ENCODE measurements at regions not wholly inside any gene's neighbourhood (a gene's known extent, or its start where the extent isn't known, plus 50 kb on each side); places are given as distances from the start of the nearest gene placed in this dataset.

DNA sequence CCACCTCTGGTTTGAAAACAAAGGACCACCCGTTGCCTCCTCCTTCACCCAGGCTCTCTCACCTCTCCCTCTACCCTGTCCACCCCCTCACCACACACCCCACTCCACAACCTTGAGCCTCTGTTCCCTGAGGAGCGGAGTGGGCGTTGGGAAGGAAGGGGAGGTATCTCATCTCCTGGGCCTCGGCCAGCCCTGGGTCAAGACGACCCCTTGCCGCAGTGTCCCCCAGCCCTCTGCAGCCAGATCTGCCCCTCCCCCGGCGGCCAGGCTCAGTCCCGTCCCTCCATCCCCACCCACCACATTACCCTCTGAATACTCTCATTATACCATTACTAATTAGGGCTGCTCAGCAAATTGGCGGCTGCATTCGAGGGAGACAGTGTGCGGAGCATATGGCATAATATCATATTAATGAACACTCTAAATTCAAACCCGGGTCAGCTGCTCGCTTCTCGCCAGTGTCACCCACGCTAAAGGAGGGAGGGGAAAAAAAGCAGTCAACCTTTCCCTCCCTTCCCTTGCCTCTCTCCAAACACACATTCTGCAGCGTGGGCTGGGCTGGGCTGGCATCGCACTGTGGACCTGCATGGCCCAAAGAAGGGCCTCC, 123.2 kb upstream of the LHX1 start:
- DNase-seq (ENCODE audit: low read depth in 2 of 3, low spot score in 2 of 3), result no peak

DNA sequence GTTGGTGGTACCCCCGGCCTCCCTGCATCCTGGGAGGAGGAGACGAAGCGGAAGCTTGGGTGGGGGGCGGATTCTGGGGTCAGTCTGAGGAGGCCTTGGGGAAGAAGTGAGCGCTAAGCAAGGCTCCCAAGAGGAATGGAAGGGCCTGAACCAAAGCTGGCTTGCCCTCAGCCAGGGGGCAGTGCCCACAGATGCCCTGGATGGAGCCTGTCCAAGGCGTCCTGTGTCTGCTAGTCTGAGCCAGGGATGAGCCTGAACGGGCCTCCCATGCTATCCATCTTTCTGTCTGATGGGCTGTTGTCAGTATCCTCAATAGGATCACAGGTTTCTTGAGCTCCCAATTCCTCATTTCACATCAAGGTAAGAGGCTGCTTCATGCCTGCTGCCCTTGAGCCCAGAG, 122.3 kb upstream of the LHX1 start:
- DNase-seq (ENCODE audit: low read depth in 2 of 3, low spot score in 2 of 3), result no peak

DNA sequence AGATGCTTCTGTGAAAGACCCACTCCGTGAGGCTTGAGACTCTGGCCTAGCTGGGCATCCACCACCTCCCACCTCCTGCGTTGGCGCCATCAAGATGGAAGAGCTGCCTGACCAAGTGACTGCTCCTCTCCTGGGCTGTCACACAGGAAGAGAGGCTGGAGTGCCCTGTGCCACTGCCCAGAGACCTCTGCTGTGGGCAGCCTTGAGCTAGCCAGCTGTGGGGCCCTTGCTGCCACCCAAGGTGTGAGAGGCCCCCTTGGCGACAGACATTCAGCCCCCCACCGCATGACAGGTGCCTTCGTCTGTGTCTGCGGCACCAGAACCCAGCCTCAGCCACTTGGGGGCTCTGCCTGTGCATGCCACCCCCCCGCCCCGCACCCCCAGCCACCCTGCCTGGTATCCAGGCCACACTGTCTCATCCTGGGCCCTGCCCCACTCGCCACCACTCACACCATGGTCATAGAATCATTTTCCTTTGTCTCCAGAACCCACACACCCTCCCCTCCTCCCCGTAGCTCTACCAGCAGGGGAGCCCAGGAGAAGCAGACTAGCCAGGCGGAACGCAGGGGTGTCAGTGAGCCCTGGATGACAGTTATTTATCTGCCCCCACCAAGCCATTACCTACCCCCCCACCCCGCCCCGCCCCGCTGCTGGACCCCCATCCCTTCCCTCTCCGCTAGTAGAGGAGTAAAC, 120.9 kb upstream of the LHX1 start:
- DNase-seq (ENCODE audit: low read depth in 2 of 3, low spot score in 2 of 3), result no peak

DNA sequence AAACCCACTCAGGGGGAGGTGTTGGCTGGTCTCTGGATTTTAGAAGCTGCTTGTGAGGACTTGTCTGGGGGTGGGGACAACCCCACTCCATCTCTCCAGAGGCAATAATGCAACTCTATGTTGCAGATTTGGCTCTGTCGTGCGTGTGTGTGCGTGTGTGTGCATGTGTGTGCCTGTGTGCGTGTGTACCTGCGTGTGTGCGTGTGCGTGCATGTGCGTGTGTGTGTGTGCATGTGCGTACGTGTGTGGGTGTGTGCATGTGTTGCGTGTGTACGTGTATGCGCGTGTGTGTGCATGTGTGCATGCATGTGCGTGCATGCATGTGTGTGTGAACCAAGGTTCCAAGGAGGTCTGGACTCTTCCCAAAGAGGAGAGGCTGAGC, 120.4 kb upstream of the LHX1 start:
- DNase-seq (ENCODE audit: low read depth in 2 of 3, low spot score in 2 of 3), result no peak

DNA sequence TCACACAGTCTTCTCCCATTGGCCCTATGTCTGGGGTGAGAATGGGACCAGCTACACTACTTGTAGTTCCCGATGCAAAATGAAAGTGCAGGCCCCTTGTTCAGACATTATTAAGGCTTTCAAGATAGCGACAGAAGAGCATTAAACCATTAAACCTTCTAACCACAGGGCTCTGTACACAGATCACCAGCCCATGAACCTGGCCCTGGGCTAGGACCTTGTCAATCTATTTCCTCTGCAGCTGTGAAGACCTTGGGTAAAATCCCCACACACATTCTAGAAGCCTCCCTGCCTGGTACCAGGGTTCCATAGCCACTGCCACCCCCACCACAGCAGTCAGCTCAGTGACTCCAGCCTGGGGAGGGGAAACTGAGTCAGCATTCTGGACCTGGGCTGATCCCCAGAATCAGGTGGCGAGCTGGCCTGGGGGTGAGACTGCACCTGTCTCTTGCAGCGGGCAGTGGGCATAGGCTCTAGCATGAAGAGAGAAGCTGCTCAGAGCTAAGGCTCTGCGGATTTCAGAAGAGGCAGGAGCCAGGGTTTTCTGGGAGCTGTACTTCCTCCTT, 119.7 kb upstream of the LHX1 start:
- DNase-seq (ENCODE audit: low read depth in 2 of 3, low spot score in 2 of 3), result no peak

DNA sequence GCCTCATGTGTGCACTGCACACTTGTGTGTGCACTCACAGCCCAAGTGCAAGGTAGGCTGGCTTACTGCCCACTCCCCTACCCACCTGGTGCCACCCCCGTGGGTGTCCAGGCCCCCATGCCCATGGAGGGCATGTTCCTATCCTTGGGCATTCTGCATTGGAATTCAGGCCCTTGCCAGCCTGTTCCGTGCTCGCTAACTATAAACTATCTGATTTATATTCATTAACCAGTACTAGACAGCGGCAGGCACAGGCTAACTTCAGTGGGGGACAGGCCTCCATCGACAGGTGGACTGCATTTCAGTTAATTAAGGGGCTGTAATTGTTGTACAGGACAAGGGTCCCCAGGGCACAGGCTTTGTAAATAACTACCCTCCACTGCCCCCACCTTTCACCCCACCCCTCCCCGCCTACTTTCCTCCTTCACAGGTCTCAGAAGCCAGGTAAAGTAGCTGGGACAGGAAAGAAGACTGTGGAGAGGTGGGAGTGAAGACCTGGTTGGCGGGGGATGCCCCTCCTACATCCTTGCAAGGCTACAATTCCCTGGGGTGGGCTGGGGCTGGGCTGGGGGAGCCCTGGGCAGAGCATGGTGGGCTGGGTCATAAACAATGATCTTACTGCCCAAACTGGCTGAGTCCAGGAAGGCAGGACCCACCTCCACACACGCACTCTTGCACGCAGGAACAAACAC, 119.0 kb upstream of the LHX1 start:
- DNase-seq (ENCODE audit: low read depth in 2 of 3, low spot score in 2 of 3), result no peak

DNA sequence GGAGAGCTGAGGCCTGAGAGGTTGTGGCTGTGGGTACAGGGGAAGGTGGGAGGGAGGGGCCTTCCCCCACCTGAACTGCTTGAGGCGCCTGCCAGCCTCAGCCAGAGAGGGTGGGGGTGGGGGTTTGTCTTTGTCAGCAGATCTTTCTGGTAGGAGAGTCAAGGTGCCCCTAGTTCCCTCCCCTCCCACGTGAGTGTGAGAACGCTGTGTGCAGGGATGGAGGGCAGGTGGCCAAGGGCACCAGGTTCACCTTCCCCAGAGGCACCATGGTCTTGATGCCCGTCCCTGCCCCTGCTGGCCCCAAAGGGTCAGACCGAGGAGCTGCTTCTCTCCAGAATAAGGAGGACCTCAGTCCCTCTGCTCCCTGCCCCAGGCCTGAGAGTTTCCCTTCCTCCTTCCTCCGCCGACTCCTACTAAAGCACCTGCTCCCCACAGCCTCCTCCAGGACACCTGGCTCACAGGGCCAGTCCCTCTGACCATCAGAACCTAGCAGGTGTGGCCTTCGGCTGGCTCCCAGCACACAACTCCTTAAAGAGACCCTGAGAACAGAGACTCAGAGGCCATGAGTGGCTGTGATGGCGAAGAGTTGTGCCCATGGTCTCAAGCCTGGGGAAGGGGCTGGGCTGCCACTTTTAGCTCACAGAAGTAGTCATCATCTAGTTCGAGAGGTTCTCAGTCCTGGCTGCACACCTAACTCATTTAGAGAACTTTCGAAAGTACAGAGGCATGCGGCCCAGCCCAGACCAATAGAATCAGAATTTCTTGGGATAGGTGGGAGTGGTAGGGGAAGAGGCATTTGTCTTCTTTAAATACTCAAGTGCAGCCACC, 113.2 kb upstream of the LHX1 start:
- DNase-seq (ENCODE audit: low read depth in 2 of 3, low spot score in 2 of 3), result no peak

DNA sequence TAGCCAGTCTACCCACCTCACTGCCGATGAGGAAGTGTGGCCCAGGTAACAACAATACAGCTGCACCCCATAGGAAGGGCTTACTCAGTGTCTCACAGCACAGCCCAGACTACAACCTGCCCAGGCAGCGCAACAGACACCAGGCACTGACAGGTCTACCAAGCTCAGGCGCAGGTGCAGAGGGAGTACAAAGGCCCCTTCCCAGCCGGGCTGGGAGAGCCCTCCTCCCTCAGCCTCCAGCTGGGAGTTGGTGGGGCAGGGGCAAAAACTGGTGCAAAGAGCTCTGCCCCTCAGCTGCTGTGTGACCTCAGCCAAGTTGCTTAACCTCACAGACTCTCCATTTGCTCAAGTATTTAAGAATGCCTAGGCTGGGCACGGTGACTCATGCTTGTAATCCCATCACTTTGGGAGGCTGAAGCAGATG, 112.6 kb upstream of the LHX1 start:
- DNase-seq (ENCODE audit: low read depth in 2 of 3, low spot score in 2 of 3), result no peak

DNA sequence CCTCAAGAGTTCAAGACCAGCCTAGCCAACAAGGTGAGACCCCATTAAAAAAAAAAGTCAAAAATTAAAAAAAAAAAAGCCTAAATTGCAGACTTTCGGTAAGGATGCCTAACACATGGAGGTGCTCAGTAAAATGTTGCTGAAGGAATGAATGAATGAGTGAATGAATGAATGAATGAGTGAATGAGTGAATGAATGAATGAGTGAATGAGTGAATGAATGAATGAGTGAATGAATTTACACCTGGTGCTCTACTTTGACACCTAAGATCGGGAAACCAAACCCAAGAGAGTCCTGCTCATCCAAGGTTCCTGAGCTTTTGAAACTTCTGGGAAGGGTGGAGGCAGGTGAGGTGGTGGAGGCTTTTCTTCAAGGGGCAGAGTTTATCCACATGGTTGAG, 112.2 kb upstream of the LHX1 start:
- DNase-seq (ENCODE audit: low read depth in 2 of 3, low spot score in 2 of 3), result no peak

DNA sequence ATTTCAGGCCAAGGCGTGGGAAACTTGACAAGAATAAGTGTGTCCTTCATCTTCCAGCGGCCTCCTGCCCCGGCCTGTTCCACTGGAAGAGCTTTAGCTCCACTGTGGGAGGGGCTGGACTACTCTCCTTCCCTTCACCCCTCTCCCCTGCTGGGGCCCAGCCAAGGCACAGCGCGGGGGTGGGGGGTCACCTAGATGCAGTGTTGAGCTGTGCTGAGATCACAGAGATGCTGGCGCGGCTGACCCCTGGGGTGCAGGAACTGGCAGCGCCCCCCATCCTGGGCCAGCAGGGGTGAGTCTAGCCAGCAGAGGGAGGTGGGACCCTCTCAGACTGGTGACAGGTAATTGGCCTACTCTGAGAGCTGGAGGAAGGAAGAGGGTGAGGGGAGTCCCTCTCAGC, 111.8 kb upstream of the LHX1 start:
- no peak for DNase-seq (ENCODE audit: low read depth in 2 of 3, low spot score in 2 of 3)

DNA sequence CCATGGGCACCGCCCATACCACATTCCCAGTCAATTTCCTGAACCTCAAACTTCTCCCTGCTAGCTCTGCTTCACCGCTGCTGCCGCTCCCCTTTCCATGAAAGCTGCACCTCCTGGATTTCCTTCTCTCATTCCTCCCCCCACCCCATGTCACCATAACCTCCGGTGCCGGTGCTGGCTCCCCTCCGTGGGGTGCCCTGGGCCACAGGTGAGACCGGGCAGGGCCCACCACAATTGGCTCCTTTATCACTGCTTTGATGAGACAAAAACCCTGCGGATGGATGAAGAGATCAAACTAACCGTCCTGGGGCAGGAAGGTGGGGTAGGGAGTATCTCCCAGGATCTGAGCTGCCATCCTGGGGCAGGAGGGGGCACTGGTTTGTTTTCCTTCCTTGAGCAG, 111.3 kb upstream of the LHX1 start:
- no peak for DNase-seq (ENCODE audit: low read depth in 2 of 3, low spot score in 2 of 3)

DNA sequence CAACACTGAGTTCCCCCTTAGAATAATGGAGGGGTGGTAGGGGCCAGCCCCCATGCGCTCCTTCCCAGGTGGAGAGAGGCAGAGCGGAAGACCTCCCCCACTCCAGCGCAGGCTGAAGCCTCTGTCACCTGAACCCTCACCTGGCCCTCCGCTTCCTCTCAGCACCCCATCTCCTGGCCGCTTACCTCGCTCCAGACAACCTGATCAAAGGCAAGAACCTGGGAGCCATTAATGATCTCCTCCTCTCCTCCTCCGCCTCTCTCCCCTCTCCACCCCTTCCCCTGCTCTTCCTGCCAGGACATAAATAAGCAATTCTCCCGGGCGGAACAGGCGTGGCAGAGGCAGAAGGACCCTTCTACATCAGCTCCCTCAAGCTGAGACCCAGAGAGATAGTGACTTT, 110.2 kb upstream of the LHX1 start:
- no peak for DNase-seq (ENCODE audit: low read depth in 2 of 3, low spot score in 2 of 3)

DNA sequence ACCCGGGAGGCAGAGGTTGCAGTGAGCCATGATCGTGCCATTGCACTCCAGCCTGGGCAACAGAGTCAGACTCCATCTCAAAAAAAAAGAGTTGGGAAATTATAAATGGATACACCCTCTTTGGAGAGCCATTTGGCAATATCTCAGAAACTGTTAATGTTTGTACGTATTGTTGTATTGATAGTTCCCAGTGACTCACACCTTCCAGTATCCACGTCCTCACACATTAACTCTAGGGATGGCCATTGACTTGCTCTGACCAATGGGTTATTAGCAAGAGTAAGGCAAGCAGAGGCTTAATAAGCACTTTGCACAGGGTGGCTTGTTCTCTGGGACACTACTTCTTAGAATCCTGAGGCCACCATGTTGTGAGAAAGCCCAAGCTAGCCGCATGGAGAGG, 107.6 kb upstream of the LHX1 start:
- no peak for DNase-seq (ENCODE audit: low read depth in 2 of 3, low spot score in 2 of 3)

DNA sequence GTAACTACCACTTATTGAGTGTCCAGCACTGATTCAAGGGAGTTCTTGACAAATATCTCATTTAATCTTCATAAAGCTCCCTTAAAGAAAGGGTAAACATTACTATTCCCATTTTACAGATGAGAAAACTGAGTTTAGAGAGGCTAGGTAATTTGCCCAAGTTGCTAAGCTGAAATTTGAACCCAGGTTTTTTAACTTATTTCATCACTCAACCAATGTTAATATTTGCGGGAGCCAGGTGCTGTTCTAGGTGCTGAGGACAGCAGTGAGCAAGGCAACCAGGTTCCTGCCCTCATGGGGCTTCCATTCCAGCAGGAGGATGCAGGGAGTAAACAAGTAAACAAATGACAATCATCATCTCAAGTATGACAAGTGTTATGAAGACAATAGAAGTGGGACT, 104.0 kb upstream of the LHX1 start:
- DNase-seq (ENCODE audit: low read depth in 2 of 3, low spot score in 2 of 3), result no peak

DNA sequence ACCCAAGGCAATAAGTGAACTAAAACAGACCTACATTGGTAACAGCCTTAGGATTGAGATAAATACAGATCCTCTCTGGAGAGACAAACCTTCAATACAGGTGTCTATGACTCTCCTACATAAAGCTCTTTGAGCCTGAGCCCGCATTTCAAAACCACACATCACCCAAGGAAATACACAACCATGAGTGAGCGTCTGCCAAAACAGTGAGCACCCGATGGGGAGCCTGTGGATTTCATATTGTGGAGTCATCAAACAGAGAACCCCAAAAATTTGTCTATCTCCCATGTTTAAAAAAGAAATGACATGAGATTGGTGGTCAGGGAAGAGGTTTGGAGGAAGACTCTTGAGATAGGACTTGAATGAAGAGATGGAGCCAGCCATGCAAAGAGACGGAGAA, 102.2 kb upstream of the LHX1 start:
- no peak for DNase-seq (ENCODE audit: low read depth in 2 of 3, low spot score in 2 of 3)

DNA sequence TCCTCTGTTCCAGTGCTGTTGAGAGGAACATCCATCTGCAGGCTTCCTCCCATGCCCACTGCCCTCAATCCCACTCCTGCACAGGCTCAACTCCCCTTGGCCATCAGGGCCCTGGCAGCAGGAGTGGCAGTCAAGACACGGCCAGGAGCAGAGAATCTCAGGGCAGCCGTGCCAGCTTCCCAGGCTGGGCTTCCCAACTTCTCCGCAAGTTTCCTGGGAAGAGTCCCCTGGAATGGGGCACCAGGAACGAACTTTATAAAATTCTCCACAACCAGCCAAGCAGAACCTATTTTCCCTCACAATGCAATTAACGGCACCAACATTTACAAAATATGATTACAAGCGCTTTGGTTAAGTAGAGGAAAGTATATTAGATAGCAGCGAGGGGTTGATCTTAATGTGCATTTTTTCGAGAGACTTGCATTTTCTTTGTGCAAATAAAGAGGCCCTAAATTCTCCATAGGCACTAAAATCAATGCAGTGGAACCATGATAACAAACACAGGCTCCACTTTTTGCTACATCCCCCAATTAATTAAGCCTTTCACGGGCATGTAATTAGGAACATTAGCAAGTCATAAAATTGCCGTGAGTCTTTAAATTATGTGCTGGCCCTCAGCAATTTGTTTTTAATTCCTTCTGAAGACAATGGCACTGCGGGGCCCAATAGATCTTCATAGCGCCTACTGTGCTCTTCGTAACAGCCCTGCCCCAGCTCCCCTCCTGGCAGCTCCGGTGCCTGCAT, 99.9 kb upstream of the LHX1 start:
- DNase-seq (ENCODE audit: low read depth in 2 of 3, low spot score in 2 of 3), result no peak

DNA sequence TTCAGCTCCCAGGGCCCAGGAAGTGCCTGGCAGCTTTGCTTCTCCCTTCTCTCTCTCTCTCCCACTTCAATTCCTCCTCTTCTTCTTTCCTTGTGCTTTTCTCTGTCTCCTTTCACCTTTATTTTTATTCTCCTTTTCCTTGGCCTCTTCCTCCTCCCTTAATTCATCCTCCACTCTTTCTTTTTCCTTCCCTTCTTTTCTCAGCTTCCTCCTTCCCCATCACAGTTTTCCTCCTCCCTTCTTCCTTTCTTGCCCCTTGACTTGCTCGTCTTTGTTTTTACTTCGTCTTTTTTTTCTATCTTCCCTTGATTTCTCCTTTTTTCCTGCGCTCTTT, 99.4 kb upstream of the LHX1 start:
- DNase-seq (ENCODE audit: low read depth in 2 of 3, low spot score in 2 of 3), result no peak

DNA sequence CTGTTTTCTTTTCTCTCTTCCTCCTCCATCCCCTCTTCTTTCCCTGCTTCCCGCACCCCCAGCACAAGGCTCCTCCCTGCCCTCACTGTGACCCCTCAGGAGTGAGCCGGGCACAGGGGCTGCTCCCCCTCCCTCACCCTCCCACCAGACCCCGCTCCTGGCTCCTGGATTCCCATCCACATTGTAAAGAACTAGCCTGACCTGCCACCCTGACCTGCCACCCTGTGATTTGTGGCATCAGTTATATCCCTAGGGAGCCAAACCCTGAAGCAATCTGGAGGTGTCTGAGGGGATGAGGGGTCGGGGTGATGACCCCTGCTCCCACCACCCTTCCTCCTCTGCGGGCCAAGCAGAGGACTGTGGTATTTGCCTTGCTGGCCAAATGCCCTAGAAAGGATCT, 98.0 kb upstream of the LHX1 start:
- no peak for DNase-seq (ENCODE audit: low read depth in 2 of 3, low spot score in 2 of 3)

DNA sequence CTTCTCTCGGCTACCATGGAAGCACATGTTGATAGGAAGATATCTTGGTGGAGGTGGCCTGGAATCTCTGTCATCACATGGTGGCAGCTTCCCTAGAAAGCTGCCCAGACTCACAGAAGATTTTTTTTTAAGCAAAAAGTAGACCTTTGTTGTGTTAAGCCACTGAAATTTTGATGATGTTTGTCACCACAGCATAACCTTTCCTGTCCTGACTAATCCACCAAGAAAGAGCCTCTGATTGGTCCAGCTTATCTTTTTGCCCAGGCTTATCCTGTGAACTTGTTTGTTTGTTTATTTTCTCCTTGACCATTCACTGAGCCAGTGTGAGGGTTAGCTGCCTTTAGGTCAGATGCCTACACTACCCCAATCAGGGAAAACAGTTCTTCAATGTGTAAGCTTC, 96.5 kb upstream of the LHX1 start:
- no peak for DNase-seq (ENCODE audit: low read depth in 2 of 3, low spot score in 2 of 3)

DNA sequence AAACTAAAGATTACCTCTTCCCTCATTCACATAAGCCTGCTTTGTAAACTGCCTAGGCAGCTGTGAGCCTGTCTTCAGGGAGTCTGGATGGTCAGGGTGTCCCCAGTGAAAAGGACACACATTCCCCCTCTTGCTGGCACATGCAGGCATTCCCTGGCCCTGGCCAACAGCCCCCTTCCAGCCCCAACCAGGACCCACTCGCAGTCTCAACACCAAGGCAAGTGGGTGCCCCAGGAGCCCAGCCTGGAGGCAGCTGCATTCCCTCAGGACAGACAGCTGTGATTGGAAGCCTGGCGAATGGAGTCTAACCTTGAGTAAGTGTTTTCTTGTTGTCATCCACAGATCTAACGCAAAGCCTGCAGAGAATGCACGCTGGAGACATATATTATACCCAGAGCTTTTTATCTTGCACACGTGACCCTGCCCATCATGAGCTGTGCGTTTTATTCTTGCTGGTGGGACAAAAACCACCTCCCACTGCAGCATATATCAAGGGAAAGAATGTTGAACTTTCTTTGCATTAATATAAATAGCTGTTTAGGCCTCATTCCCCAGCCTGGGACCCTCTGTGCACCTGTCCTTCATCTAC, 95.0 kb upstream of the LHX1 start:
- no peak for DNase-seq (ENCODE audit: low read depth in 2 of 3, low spot score in 2 of 3)

All from activated CD8-positive, alpha-beta memory T cell treated with anti-CD3 and anti-CD28 coated beads for 48 hours (primary cell).